ENCODE measurements at regions not wholly inside any gene's neighbourhood (a gene's known extent, or its start where the extent isn't known, plus 50 kb on each side); places are given as distances from the start of the nearest gene placed in this dataset.

GRCh38 chr7:42461537-42461936, 224.5 kb upstream of the GLI3 start:
- Histone ChIP-seq H3K27ac (ENCODE audit: low read length) (no peak overlapping the region), H3K79me2 (ENCODE audit: low read length) (no peaks in the 10 kb centered on the region), H3K4me3 (ENCODE audit: low read length) (no peak overlapping the region), H3K9ac (ENCODE audit: low read length) (no peak overlapping the region), H2AFZ (ENCODE audit: low read depth, low read length) (no peak overlapping the region), H4K20me1 (ENCODE audit: insufficient read depth, low read length) (no peaks in the 10 kb centered on the region), H3K4me2 (ENCODE audit: low read length) (no peak overlapping the region), H3K4me1 (ENCODE audit: low read length) (no peaks in the 10 kb centered on the region), H3K9me3 (ENCODE audit: insufficient read depth, low read length) (no peaks in the 10 kb centered on the region), H3K36me3 (replicated peaks; ENCODE audit: low read depth, low read length) (no peaks in the 10 kb centered on the region), H3K27me3 (ENCODE audit: low read depth, low read length) (no peaks in the 10 kb centered on the region)
- TF ChIP-seq EZH2phosphoT487 (IDR thresholded peaks at IDR 0.05; ENCODE audit: low read depth): no peak
- TF ChIP-seq CTCF (IDR thresholded peaks at IDR 0.05; ENCODE audit: low read depth, low read length): no peak

- Histone ChIP-seq H3K4me3 (ENCODE audit: low read length) (no peak overlapping the region), H3K4me2 (ENCODE audit: low read length) (no peak overlapping the region), H3K79me2 (ENCODE audit: low read length) (no peaks in the 10 kb centered on the region), H3K4me1 (ENCODE audit: low read length) (no peaks in the 10 kb centered on the region), H3K27ac (ENCODE audit: low read length) (no peak overlapping the region), H4K20me1 (ENCODE audit: insufficient read depth, low read length) (no peaks in the 10 kb centered on the region), H3K9me3 (ENCODE audit: insufficient read depth, low read length) (no peaks in the 10 kb centered on the region), H3K27me3 (ENCODE audit: low read depth, low read length) (no peaks in the 10 kb centered on the region), H3K36me3 (replicated peaks; ENCODE audit: low read depth, low read length) (no peaks in the 10 kb centered on the region), H2AFZ (ENCODE audit: low read depth, low read length) (no peak overlapping the region), H3K9ac (ENCODE audit: low read length) (no peak overlapping the region)
- TF ChIP-seq CTCF (IDR thresholded peaks at IDR 0.05; ENCODE audit: low read depth, low read length) (no peak), EZH2phosphoT487 (IDR thresholded peaks at IDR 0.05; ENCODE audit: low read depth) (no peak)
Observed at GRCh38 chr7:42460933-42461332, 223.9 kb upstream of the GLI3 start.

- no peak overlapping the region for H3K4me2 ChIP-seq (ENCODE audit: low read length)
- H3K4me3 ChIP-seq (ENCODE audit: low read length): no peak overlapping the region
- H3K79me2 ChIP-seq (ENCODE audit: low read length): no peaks in the 10 kb centered on the region
- no peaks in the 10 kb centered on the region for H3K4me1 ChIP-seq (ENCODE audit: low read length)
- no peak overlapping the region for H3K27ac ChIP-seq (ENCODE audit: low read length)
- H3K36me3 ChIP-seq (replicated peaks; ENCODE audit: low read depth, low read length): no peaks in the 10 kb centered on the region
- TF ChIP-seq EZH2phosphoT487 (IDR thresholded peaks at IDR 0.05; ENCODE audit: low read depth): no peak
- TF ChIP-seq CTCF (IDR thresholded peaks at IDR 0.05; ENCODE audit: low read depth, low read length): no peak
- no peak overlapping the region for H3K9ac ChIP-seq (ENCODE audit: low read length)
- no peaks in the 10 kb centered on the region for H3K9me3 ChIP-seq (ENCODE audit: insufficient read depth, low read length)
- H2AFZ ChIP-seq (ENCODE audit: low read depth, low read length): no peak overlapping the region
- H4K20me1 ChIP-seq (ENCODE audit: insufficient read depth, low read length): no peaks in the 10 kb centered on the region
- no peaks in the 10 kb centered on the region for H3K27me3 ChIP-seq (ENCODE audit: low read depth, low read length)
Observed at GRCh38 chr7:42460148-42460547, 223.1 kb upstream of the GLI3 start.

- no peak overlapping the region for H3K27ac ChIP-seq (ENCODE audit: low read length)
- H3K4me3 ChIP-seq (ENCODE audit: low read length): no peak overlapping the region
- H3K9ac ChIP-seq (ENCODE audit: low read length): no peak overlapping the region
- H3K27me3 ChIP-seq (ENCODE audit: low read depth, low read length): no peaks in the 10 kb centered on the region
- no peak for TF ChIP-seq EZH2phosphoT487 (IDR thresholded peaks at IDR 0.05; ENCODE audit: low read depth)
- no peak for TF ChIP-seq CTCF (IDR thresholded peaks at IDR 0.05; ENCODE audit: low read depth, low read length)
- H3K36me3 ChIP-seq (replicated peaks; ENCODE audit: low read depth, low read length): no peaks in the 10 kb centered on the region
- H3K4me2 ChIP-seq (ENCODE audit: low read length): no peak overlapping the region
- H4K20me1 ChIP-seq (ENCODE audit: insufficient read depth, low read length): no peaks in the 10 kb centered on the region
- H3K9me3 ChIP-seq (ENCODE audit: insufficient read depth, low read length): no peaks in the 10 kb centered on the region
- no peaks in the 10 kb centered on the region for H3K79me2 ChIP-seq (ENCODE audit: low read length)
- no peaks in the 10 kb centered on the region for H3K4me1 ChIP-seq (ENCODE audit: low read length)
- H2AFZ ChIP-seq (ENCODE audit: low read depth, low read length): no peak overlapping the region
Observed at GRCh38 chr7:42457663-42458062, 220.7 kb upstream of the GLI3 start.
